Endothelial cell of umbilical vein (primary cell): ENCODE measurements at regions not wholly inside any gene's neighbourhood (a gene's known extent, or its start where the extent isn't known, plus 50 kb on each side); places are given as distances from the start of the nearest gene placed in this dataset.

ENCODE experiments used
- BruUV-seq: library from RNA; stranded (reverse); fragments of 400-500 nt; replicated peaks from 2 replicates; lab custom pipeline; 2021; lab: Mats Ljungman, UMichigan
- CTCF ChIA-PET: fragments of 300-600, 350-600 bp; sonication (Branson Sonifier 250); formaldehyde crosslinking; loops from one replicate; lab custom pipeline; 2021; ENCODE audit warnings: antibody characterized with exemption, inconsistent platforms; lab: Charles Lee
- POLR2A ChIA-PET: fragments of 300-600, 350-600 bp; sonication (Branson Sonifier 250); formaldehyde crosslinking; loops from one replicate; lab custom pipeline; 2021; ENCODE audit warnings: antibody characterized with exemption, inconsistent platforms; lab: Charles Lee
- DNase-seq: peaks from one replicate; pipeline ENCODE4 v3.0.0-alpha.2; 2011; ENCODE audit warnings: low read depth, low spot score
- FAIRE-seq: peaks from 2 replicates; lab custom pipeline; 2011; peaks lifted over from hg19 to GRCh38; lab: Jason Lieb, UNC
- H2AFZ ChIP-seq: 2 replicates; pipeline ENCODE4 v1.6.0; 2012; ENCODE audit warnings: low read depth, low read length, control low read depth, inconsistent platforms
- H3K27ac ChIP-seq: 2 replicates; pipeline ENCODE4 v1.5.1; 2011; ENCODE audit warnings: low read depth, mild to moderate bottlenecking, control low read depth, low read length, moderate library complexity; ENCODE audit not compliant: insufficient read depth
- H3K27me3 ChIP-seq, 2 experiments: 2 replicates each; pipeline versions ENCODE4 v1.6.0 to v1.6.1; 2011; ENCODE audit warnings: low read length in 2 of 2, mixed read lengths in 1 of 2; ENCODE audit not compliant: control insufficient read depth in 2 of 2, insufficient read depth in 2 of 2
- H3K36me3 ChIP-seq, 2 experiments: 2 replicates in 1 of 2; 3 replicates in 1 of 2; pipeline ENCODE4 v1.5.1; 2011; ENCODE audit warnings: low read length in 2 of 2, mild to moderate bottlenecking in 1 of 2, moderate library complexity in 1 of 2; ENCODE audit not compliant: control insufficient read depth in 2 of 2, insufficient read depth in 2 of 2; ENCODE audit errors: extremely low read depth in 1 of 2
- H3K4me1 ChIP-seq: 3 replicates; pipeline ENCODE4 v1.5.1; 2011; ENCODE audit warnings: mild to moderate bottlenecking, low read length; ENCODE audit not compliant: control insufficient read depth, insufficient read depth; ENCODE audit errors: extremely low read depth
- H3K4me2 ChIP-seq: 2 replicates; pipeline ENCODE4 v1.6.1; 2011; ENCODE audit warnings: low read length, control low read depth, mixed read lengths; ENCODE audit not compliant: insufficient read depth
- H3K4me3 ChIP-seq, 3 experiments: fragments of 200-600 bp in 1 of 3; sonication (generic), shearing (Covaris generic) in 1 of 3; replicated peaks in 1 of 3; 2 replicates each; pipeline ENCODE4 v1.5.1; 2011 to 2016; ENCODE audit warnings: control low read depth in 3 of 3, low read length in 3 of 3, mild to moderate bottlenecking in 2 of 3, inconsistent platforms in 1 of 3, low read depth in 1 of 3, moderate library complexity in 1 of 3; ENCODE audit not compliant: insufficient read depth in 1 of 3
- H3K79me2 ChIP-seq: 2 replicates; pipeline ENCODE4 v1.6.0; 2012; ENCODE audit warnings: low read length, inconsistent platforms; ENCODE audit not compliant: control insufficient read depth, insufficient read depth
- H3K9ac ChIP-seq: replicated peaks from 2 replicates; pipeline ENCODE3; 2011; ENCODE audit warnings: low read length, control low read depth; ENCODE audit not compliant: insufficient read depth; ENCODE audit errors: extremely low read depth
- H3K9me1 ChIP-seq: replicated peaks from 3 replicates; pipeline ENCODE4 v1.6.0; 2011; ENCODE audit warnings: mild to moderate bottlenecking, low read length; ENCODE audit not compliant: control insufficient read depth, insufficient read depth; ENCODE audit errors: extremely low read depth
- H3K9me3 ChIP-seq: replicated peaks from 2 replicates; pipeline ENCODE4 v1.5.1; 2012; ENCODE audit warnings: low read length, inconsistent platforms; ENCODE audit not compliant: control insufficient read depth, insufficient read depth
- H4K20me1 ChIP-seq: replicated peaks from 2 replicates; pipeline ENCODE3; 2011; ENCODE audit warnings: mild to moderate bottlenecking, low read length; ENCODE audit not compliant: control insufficient read depth, insufficient read depth; ENCODE audit errors: extremely low read depth
- CTCF ChIP-seq, 2 donors: IDR thresholded peaks; 1 replicate in 1 of 2; 2 replicates in 1 of 2; pipeline ENCODE4 v1.5.1; 2011; ENCODE audit warnings: low read length in 2 of 2, mild to moderate bottlenecking in 2 of 2, moderate library complexity in 2 of 2, control low read depth in 1 of 2, inconsistent platforms in 1 of 2, low read depth in 1 of 2; ENCODE audit not compliant: insufficient read depth in 1 of 2; ENCODE audit errors: extremely low read depth in 1 of 2
- EZH2 ChIP-seq: IDR thresholded peaks from 2 replicates; pipeline ENCODE4 v1.6.1; 2012; ENCODE audit warnings: borderline replicate concordance, low read depth, mild to moderate bottlenecking, moderate library complexity, low read length, inconsistent platforms; ENCODE audit not compliant: severe bottlenecking
- FOS ChIP-seq: IDR thresholded peaks from 2 replicates; pipeline ENCODE4 v1.6.1; 2011; ENCODE audit warnings: mild to moderate bottlenecking, low read length, moderate library complexity, borderline replicate concordance; ENCODE audit not compliant: insufficient read depth
- GATA2 ChIP-seq: IDR thresholded peaks from 2 replicates; pipeline ENCODE4 v1.7.0; 2011; ENCODE audit warnings: low read depth, mild to moderate bottlenecking, moderate library complexity, mixed read lengths, low read length; ENCODE audit not compliant: insufficient read length, insufficient read depth
- JUN ChIP-seq: IDR thresholded peaks from 2 replicates; pipeline ENCODE4 v1.6.1; 2011; ENCODE audit warnings: borderline replicate concordance, low read depth; ENCODE audit not compliant: insufficient read length, insufficient read depth
- MAX ChIP-seq: IDR thresholded peaks from 2 replicates; pipeline ENCODE4 v1.6.1; 2011; ENCODE audit not compliant: insufficient read depth, insufficient read length
- MYC ChIP-seq: IDR thresholded peaks from one replicate; pipeline ENCODE4 v1.6.1; 2011; ENCODE audit warnings: mild to moderate bottlenecking, low read depth, low read length
- POLR2A ChIP-seq: IDR thresholded peaks from 2 replicates; pipeline ENCODE4 v1.6.1; 2012; ENCODE audit warnings: low read depth, mild to moderate bottlenecking, control low read depth, low read length
- POLR2AphosphoS5 ChIP-seq: IDR thresholded peaks from 2 replicates; pipeline ENCODE4 v1.6.1; 2012; ENCODE audit warnings: low read depth, mild to moderate bottlenecking, control low read depth, low read length, moderate library complexity; ENCODE audit not compliant: insufficient read depth
- dilution Hi-C: fragments of 300-500 bp; cut with MboI; formaldehyde crosslinking; loops from one replicate; pipeline ENCODE4 v1.15.0; 2019; ENCODE audit warnings: low sequenced_read_pairs; ENCODE audit not compliant: extremely low pct_ligation_motif_present
- intact Hi-C: fragments of 100-400 bp; cut with micrococcal nuclease; formaldehyde crosslinking; loops from one replicate; pipeline ENCODE4 v1.10.0; 2022

GRCh38 chr6:40187535-40188144 is 253.4 kb upstream of the MOCS1 start:
- no peaks in the 10 kb centered on the region for H3K36me3 ChIP-seq
- intact Hi-C loops (no loop called here), dilution Hi-C loops (no loop called here)
- H3K79me2 ChIP-seq = no peaks in the 10 kb centered on the region
- no peak overlapping the region for H3K9ac ChIP-seq
- H3K4me1 ChIP-seq = no peaks in the 10 kb centered on the region
- no peak overlapping the region for H3K4me2 ChIP-seq
- CTCF ChIA-PET = no interaction called here
- TF ChIP-seq FOS = no peak
- no peak for TF ChIP-seq MAX
- TF ChIP-seq POLR2A = no peak
- no peak for TF ChIP-seq MYC
- no peak for TF ChIP-seq JUN
- no peak for TF ChIP-seq POLR2AphosphoS5
- TF ChIP-seq GATA2 = no peak
- TF ChIP-seq CTCF (IDR thresholded peaks at IDR 0.05; ENCODE audit: extremely low read depth in 1 of 2, insufficient read depth in 1 of 2, low read depth in 1 of 2, low read length in 2 of 2) = no peak
- no peak for TF ChIP-seq EZH2
- DNase-seq (no peak), FAIRE-seq (no peak)
- POLR2A ChIA-PET = no interaction called here
- BruUV-seq = no TSS peak
- H4K20me1 ChIP-seq = no peaks in the 10 kb centered on the region
- H2AFZ ChIP-seq = no peak overlapping the region
- H3K27ac ChIP-seq = no peak overlapping the region
- H3K27me3 ChIP-seq = no peaks in the 10 kb centered on the region
- peaks cover 9% of the 10 kb centered on the region for H3K9me3 ChIP-seq
- H3K4me3 ChIP-seq = no peak overlapping the region
- no peaks in the 10 kb centered on the region for H3K9me1 ChIP-seq
